ENCODE measurements at regions not wholly inside any gene's neighbourhood (a gene's known extent, or its start where the extent isn't known, plus 50 kb on each side); places are given as distances from the start of the nearest gene placed in this dataset.
"Not testable (repeated sequence)": the region's sequence is repeated elsewhere in the genome, so short reads cannot be mapped to it uniquely, and the experiment has no call there.

GRCh38 chrX:84865113-84865512, 138.6 kb upstream of the APOOL start:
- no peak for DNase-seq (ENCODE audit: low read depth)
- no peak overlapping the region for H3K4me3 ChIP-seq (ENCODE audit: low read length)
- TF ChIP-seq, protein P1, sequence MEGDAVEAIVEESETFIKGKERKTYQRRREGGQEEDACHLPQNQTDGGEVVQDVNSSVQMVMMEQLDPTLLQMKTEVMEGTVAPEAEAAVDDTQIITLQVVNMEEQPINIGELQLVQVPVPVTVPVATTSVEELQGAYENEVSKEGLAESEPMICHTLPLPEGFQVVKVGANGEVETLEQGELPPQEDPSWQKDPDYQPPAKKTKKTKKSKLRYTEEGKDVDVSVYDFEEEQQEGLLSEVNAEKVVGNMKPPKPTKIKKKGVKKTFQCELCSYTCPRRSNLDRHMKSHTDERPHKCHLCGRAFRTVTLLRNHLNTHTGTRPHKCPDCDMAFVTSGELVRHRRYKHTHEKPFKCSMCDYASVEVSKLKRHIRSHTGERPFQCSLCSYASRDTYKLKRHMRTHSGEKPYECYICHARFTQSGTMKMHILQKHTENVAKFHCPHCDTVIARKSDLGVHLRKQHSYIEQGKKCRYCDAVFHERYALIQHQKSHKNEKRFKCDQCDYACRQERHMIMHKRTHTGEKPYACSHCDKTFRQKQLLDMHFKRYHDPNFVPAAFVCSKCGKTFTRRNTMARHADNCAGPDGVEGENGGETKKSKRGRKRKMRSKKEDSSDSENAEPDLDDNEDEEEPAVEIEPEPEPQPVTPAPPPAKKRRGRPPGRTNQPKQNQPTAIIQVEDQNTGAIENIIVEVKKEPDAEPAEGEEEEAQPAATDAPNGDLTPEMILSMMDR (conservative IDR thresholded peaks at IDR 0.05; ENCODE audit: low read length), result no peak

DNA sequence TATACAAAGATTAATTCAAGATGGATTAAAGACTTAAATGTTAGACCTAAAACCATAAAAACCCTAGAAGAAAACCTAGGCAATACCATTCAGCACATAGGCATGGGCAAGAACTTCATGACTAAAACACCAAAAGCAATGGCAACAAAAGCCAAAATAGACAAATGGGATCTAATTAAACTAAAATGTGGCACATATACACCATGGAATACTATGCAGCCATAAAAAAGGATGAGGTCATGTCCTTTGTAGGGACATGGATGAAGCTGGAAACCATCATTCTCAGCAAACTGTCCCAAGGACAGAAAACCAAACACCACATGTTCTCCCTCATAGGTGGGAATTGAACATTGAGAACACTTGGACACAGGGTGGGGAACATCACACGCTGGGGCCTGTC, 133.4 kb upstream of the APOOL start:
- H3K4me3 ChIP-seq (ENCODE audit: low read length); DNase-seq (ENCODE audit: low read depth): not testable (repeated sequence)

DNA sequence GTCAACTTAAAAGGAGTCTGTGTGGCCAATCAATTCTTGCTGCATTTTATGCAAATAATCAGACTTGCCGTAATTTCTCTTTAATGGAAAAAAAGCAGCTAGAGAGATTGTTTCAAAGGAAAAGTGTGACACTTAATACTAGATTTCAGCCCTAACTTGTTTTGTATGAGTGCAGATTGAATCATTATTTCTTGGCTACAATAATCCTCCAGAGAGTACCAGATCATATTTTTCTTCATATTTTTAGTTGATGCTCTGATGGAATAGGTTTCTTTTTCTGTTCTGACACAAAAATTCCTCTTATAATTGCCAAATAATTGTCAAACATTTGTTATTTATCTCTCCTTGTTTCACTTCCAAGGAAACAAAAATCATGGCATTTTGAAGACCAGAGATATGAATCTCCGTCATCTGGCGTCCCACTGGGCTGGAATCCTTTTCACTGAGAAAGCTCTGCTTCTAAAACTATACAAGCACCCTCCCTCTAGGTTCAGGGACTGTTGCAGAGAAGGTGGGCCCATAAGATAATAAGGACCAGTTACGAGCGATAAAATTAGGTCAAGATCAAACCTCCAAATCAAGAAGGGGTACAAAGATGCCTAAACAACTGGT, 131.4 kb upstream of the APOOL start:
- not testable (repeated sequence) for H3K4me3 ChIP-seq (ENCODE audit: low read length); DNase-seq (ENCODE audit: low read depth)

DNA sequence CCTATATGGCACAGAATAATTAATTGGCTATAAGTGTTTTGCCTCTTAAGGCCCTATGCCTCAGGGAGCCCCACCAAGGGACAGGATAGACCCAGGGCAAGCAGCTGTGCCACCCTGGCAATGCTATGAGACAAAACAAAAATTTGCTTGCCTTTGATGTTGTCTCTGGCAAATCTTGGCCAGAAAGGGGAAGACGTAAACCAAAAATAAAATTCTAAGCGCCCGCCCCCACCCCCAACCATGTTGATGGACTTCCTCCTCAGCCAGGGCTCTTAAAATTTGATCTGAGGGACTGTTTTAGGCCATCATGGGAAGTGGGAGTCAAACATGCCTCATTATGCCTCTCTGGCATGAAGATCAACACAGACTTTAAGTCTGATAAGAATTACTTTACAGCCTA, 130.5 kb upstream of the APOOL start:
- H3K4me3 ChIP-seq (ENCODE audit: low read length), result no peak overlapping the region
- no peak for DNase-seq (ENCODE audit: low read depth)
- TF ChIP-seq, protein P1 (conservative IDR thresholded peaks at IDR 0.05; ENCODE audit: low read length), result no peak

- no peak overlapping the region for H3K4me3 ChIP-seq (ENCODE audit: low read length)
- TF ChIP-seq, protein P1 (conservative IDR thresholded peaks at IDR 0.05; ENCODE audit: low read length), result no peak
- no peak for DNase-seq (ENCODE audit: low read depth)
Measured at GRCh38 chrX:84876876-84877275, 126.8 kb upstream of the APOOL start.

GRCh38 chrX:84893897-84894296, 109.8 kb upstream of the APOOL start:
- H3K4me3 ChIP-seq (ENCODE audit: low read length), result no peak overlapping the region
- no peak for DNase-seq (ENCODE audit: low read depth)
- TF ChIP-seq, protein P1 (conservative IDR thresholded peaks at IDR 0.05; ENCODE audit: low read length), result no peak

GRCh38 chrX:84907324-84907968, 96.2 kb upstream of the APOOL start:
- peak; percentile 5 for DNase-seq (ENCODE audit: low read depth)
- TF ChIP-seq, protein P1 (conservative IDR thresholded peaks at IDR 0.05; ENCODE audit: low read length), result peak; percentile 38
- no peak overlapping the region for H3K4me3 ChIP-seq (ENCODE audit: low read length)

DNA sequence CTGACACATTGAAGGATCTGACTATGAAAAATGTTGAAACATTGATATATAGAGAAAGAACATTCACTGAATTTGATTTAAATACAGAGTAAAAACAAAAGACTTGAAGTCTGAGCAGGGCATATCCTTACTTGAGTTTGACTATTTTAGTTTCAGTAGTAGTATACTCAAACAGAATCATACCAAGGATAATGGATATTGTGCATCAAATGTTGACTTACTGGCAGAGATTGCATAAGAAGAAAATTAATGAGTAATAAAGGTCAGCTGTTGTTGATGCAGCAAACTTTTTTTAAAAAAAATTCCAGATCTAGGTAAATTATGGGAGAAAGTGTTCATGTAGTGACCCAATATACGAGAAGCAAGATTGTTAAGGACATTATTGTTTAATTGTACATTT, 94.5 kb upstream of the APOOL start:
- H3K4me3 ChIP-seq (ENCODE audit: low read length), result no peak overlapping the region
- DNase-seq (ENCODE audit: low read depth), result no peak
- TF ChIP-seq, protein P1 (conservative IDR thresholded peaks at IDR 0.05; ENCODE audit: low read length), result no peak

Measured in AG10803 (cell line).